ENCODE measurements at regions not wholly inside any gene's neighbourhood (a gene's known extent, or its start where the extent isn't known, plus 50 kb on each side); places are given as distances from the start of the nearest gene placed in this dataset.

GRCh38 chr1:39110882-39111281, 84.7 kb downstream of the NDUFS5 start:
- ATAC-seq: no peak
- H3K79me2 ChIP-seq (ENCODE audit: control insufficient read depth, insufficient read depth, low read length): peaks cover 82% of the 10 kb centered on the region
- no peak overlapping the region for H2AFZ ChIP-seq (ENCODE audit: control insufficient read depth, low read depth, low read length)
- intact Hi-C loops (cut with micrococcal nuclease; ENCODE audit: unreplicated experiment) (no loop called here), in situ Hi-C loops (cut with MboI) (no loop called here)
- 0 out of 2 replicates have a peak overlapping the region, but pooled peaks have one; percentile 31 for H3K27ac ChIP-seq (ENCODE audit: control insufficient read depth, insufficient read depth)
- no peaks in the 10 kb centered on the region for H3K36me3 ChIP-seq (ENCODE audit: control insufficient read depth in 2 of 2, insufficient read depth in 2 of 2, low read length in 1 of 2)
- ChIA-PET RAD21 (ENCODE audit: unreplicated experiment) (interaction anchor here (0.6 to 6.8 kb wide), 3 partner anchors 19 to 80 kb away, joined by 3 to 83 read pairs (median 3); no protein-coding TSS in a partner anchor), CTCF (interaction anchor here (0.8 to 7.0 kb wide), 8 partner anchors 8 to 547 kb away, joined by 3 to 127 read pairs (median 6); no protein-coding TSS in a partner anchor), SMC1A (ENCODE audit: uncharacterized antibody, unreplicated experiment) (interaction anchor here (0.7 to 8.3 kb wide), 9 partner anchors 8 to 377 kb away, joined by 3 to 149 read pairs (median 3); no protein-coding TSS in a partner anchor), POLR2A (interaction anchor here (1.0 to 1.2 kb wide), 2 partner anchors 73 to 84 kb away, joined by 4 to 10 read pairs; no protein-coding TSS in a partner anchor)
- 50% methylated on average over 1 of the region's 1 CpG for WGBS (ENCODE audit: insufficient coverage, insufficient replicate concordance, low lambda C conversion rate, missing lambda C conversion rate)
- H3K27me3 ChIP-seq (replicated peaks in 1 of 2; ENCODE audit: control insufficient read depth in 2 of 2, insufficient read depth in 2 of 2, low read length in 1 of 2): no peaks in the 10 kb centered on the region
- H4K20me1 ChIP-seq (ENCODE audit: control insufficient read depth, insufficient read depth): peaks cover 4% of the 10 kb centered on the region; the same call in 1 of the 2 replicates
- no peak overlapping the region for H3K4me2 ChIP-seq (ENCODE audit: control insufficient read depth, insufficient read depth)
- 0 out of 2 replicates have a peak overlapping the region, but pooled peaks have one; percentile 9 for H3K4me3 ChIP-seq
- TF ChIP-seq TCF3 (IDR thresholded peaks at IDR 0.05; ENCODE audit: borderline replicate concordance, insufficient read depth, low read depth, low read length) (no peak), BCL11A (IDR thresholded peaks at IDR 0.05; ENCODE audit: low read depth, low read length) (no peak), EP300 (IDR thresholded peaks at IDR 0.05; ENCODE audit: borderline replicate concordance in 1 of 2, control insufficient read depth in 1 of 2, low read depth in 2 of 2, low read length in 2 of 2) (no peak), ASH2L (IDR thresholded peaks at IDR 0.05; ENCODE audit: borderline replicate concordance, low read depth) (no peak), GATAD2B (conservative IDR thresholded peaks at IDR 0.05; ENCODE audit: low read depth) (no peak), ATF7 (IDR thresholded peaks at IDR 0.05; ENCODE audit: low read depth) (no peak), YBX1 (IDR thresholded peaks at IDR 0.05) (no peak), NR2F1 (conservative IDR thresholded peaks at IDR 0.05) (no peak), HSF1 (IDR thresholded peaks at IDR 0.05; ENCODE audit: low read depth, low read length) (no peak), MAX (IDR thresholded peaks at IDR 0.05; ENCODE audit: low read depth, low read length) (no peak), PBX3 (IDR thresholded peaks at IDR 0.05; ENCODE audit: insufficient replicate concordance, low read depth, low read length) (no peak), ZNF217 (IDR thresholded peaks at IDR 0.05) (no peak), CHD4 (IDR thresholded peaks at IDR 0.05) (no peak), REST (IDR thresholded peaks at IDR 0.05; ENCODE audit: low read depth, low read length) (no peak), MEF2A (IDR thresholded peaks at IDR 0.05; ENCODE audit: insufficient read depth, low read depth, low read length) (no peak), ZSCAN29 (IDR thresholded peaks at IDR 0.05) (no peak), FOXK2 (IDR thresholded peaks at IDR 0.05) (no peak), YY1 (IDR thresholded peaks at IDR 0.05; ENCODE audit: low read depth, low read length) (no peak), LARP7 (IDR thresholded peaks at IDR 0.05) (no peak)
- H3K9me3 ChIP-seq (replicated peaks; ENCODE audit: control insufficient read depth, insufficient read depth, low read length): no peaks in the 10 kb centered on the region
- peaks cover 25% of the 10 kb centered on the region for H3K4me1 ChIP-seq (ENCODE audit: control insufficient read depth, insufficient read depth, low read length)
- no peak for DNase-seq (ENCODE audit: low read depth, low spot score)
- FAIRE-seq: no peak
- H3K9ac ChIP-seq (ENCODE audit: control insufficient read depth, insufficient read depth, low read length): no peak overlapping the region
- BruUV-seq (replicated peaks): no TSS peak

All from GM12878 (cell line).